Stimulated activated CD4-positive, alpha-beta T cell treated with anti-CD3 and anti-CD28 coated beads, Interleukin-2, amount 100 ng/mL, for 24 hours (primary cell): ENCODE measurements at regions not wholly inside any gene's neighbourhood (a gene's known extent, or its start where the extent isn't known, plus 50 kb on each side); places are given as distances from the start of the nearest gene placed in this dataset.
A peak's percentile ranks its signal among the peaks of the same experiment; 100 is the strongest.

ENCODE experiments used
- DNase-seq, 2 donors: peaks; one replicate each; pipeline ENCODE4 v3.0.0-alpha.2; 2020

DNA sequence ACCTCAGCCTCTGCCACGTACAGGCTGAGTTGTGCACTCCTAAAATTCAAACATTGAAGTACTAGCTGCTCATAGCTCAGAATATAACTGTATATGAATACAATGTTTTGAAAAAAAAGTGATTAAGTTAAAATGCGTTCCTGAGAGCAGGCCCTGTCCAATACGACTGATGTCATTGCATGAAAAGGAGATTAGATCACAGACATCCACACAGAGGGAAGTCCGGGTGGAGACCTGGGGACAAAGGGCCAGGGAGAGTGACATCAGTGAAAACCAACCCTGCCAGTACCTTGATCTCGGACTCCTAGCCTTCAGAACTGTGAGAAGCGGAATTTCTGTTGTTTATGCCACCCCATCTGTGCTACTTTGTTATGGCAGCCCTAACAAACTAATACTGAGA, 311.4 kb upstream of the NR2F2 start:
- DNase-seq = no peak

DNA sequence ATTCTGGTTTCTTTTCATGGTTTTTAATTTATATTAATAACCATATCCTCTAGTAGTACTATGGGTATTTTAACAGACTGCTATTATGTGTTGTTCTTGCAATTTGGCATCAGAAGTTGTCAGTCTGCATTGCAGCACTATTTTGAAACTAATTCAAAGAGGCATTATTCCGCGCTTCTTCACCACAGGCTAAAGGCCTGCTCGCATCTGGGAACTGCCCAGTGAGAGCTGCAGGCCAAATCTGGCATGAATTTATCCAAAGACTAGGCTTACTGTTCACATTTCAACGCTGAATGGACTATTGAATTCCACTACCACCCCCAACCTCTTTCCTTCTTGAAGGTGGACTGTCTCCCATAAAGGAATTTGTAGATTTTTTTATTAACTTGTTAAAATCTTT, 310.4 kb upstream of the NR2F2 start:
- DNase-seq = no peak

GRCh38 chr15:96020797-96021196, 309.7 kb upstream of the NR2F2 start:
- no peak for DNase-seq

GRCh38 chr15:96023081-96023480, 307.4 kb upstream of the NR2F2 start:
- no peak for DNase-seq

DNA sequence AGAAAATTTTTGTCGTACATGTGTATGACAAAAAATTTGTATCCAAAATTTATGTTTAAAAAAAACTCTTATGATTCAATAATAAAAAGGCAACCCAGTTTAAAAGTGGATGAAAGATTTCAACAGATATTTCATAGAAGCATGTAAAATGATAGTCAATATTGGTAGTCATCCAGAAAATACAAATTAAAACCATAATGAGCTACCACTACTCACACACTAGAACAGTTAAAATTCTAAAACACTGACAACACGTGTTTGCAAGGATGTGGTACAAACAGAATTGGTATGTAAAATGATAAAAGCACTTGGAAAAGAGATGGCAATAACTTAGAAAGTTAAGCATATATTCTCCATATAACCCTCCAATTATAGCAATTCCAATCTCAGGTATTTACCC, 303.0 kb upstream of the NR2F2 start:
- DNase-seq = no peak

- DNase-seq = no peak
These were observed 301.9 kb upstream of the NR2F2 start for GRCh38 chr15:96028620-96029019.

- no peak for DNase-seq
These were observed 301.3 kb upstream of the NR2F2 start for GRCh38 chr15:96029172-96029571.

GRCh38 chr15:96031426-96032110, 298.9 kb upstream of the NR2F2 start:
- DNase-seq = no peak

DNA sequence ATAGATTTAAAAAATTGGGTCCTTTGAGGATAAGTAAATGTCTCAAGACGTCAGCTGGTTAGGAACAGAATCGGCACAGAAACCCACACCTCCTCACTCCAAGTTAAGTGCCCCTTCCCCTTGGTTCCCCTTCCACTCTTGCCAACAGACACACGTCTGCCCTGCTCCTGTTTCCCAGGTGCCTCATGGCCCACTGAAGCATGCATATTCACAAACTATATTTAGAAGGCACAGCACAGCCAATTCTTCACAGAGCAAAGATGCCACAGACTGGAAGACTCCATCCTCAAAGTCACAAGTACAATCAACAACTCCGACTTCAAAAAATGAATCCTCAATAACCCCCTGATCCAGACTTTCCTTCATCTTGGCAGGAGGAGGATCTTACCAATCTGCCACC, 295.4 kb upstream of the NR2F2 start:
- DNase-seq = no peak

DNA sequence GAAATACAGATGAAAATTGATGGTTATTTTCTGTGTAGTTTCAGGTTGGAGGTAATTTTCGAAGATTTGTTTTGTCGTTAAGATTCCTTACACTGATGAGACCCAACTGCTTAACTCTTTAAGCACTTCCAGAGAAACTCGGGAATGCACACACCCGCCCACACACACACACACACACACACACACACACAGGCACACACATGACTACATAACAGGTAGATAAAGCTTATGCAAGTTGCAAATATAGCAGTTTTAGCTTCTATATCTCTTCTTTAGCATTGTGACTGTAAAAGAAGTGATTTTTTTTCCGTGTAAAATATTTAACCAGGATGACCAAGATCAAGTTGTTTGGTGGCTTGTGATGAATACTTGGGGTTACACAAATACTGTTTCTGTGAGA, 294.9 kb upstream of the NR2F2 start:
- no peak for DNase-seq

- no peak for DNase-seq
These were observed 292.9 kb upstream of the NR2F2 start for GRCh38 chr15:96037584-96037983.

- DNase-seq = no peak
These were observed 292.4 kb upstream of the NR2F2 start for GRCh38 chr15:96038131-96038530.

DNA sequence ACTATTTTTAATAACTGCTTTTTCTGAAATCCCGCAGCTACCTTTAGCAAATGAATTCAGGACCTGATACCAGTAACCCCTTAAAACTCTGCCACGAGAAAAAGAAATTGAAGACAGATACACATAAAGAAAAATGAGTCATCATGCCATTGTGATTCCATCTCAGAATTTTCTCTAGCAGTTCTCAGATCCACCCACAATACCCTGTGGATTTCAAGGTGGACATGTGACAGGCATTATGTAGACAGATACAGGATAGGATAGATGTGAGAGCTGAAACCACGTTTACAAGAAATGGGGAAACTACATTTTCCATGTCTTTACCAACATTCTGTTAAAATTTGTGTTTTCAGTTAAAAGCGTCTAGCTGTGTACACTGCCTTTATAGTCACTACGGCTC, 291.9 kb upstream of the NR2F2 start:
- DNase-seq = no peak

DNA sequence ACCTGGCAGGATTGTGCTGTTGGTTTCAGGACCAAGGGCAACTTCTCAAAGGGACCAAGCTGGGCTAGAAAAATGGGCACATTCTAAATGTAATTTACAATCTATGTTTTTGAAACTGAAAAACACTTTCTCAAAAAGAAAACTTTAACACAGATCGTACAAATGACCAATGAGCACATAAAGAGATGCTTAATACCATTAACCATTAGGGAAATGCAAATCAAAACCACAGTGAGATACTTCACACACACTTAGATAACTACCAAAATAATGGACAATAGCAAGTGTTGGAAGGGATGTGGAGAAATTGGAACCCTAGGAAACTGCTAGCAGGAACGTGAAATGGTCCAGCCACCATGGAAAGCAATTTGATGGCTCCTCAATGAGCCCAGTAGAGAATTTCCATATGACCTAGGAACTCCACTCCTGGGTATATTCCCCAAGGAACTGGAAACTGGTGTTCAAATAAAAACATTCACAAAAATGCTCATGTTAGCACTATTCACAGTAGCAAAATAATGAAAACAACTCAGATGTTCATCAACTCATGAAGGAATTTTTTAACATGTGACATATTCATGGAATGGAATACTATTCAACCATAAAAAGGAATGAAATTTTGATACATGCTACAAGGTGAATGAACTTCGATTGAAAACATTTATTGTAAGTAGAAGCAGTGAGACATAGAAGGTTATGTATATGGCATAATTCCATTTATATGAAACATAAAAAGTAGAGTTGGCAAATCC, 288.3 kb upstream of the NR2F2 start:
- DNase-seq = no peak

DNA sequence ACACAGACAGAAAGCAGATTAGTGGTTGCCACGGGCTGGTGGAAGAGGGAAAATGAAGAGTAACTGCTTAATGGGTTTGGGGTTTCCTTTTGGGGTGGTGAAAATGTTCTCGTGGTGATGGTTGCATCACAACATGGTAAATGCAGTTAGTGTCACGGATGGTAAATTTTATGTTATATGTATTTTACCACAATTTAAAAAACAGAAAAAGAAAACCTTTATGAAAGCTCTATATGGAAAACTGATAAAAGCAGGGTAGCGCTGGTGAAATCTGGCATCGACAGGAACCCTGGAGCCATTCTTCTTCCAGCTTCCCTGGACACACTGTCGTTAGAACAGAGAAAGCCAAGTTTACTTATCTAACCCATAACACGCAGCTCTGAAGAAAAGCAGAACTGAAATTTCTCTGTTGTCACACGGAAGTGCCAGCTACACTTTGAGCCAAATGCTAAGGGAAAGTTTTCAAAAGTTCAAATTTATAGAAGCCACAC, 287.7 kb upstream of the NR2F2 start:
- DNase-seq = no peak

- no peak for DNase-seq
These were observed 286.8 kb upstream of the NR2F2 start for GRCh38 chr15:96043591-96044171.

- DNase-seq = no peak
These were observed 283.8 kb upstream of the NR2F2 start for GRCh38 chr15:96046620-96047240.

- no peak for DNase-seq
These were observed 283.1 kb upstream of the NR2F2 start for GRCh38 chr15:96047255-96047931.

- no peak for DNase-seq
These were observed 281.2 kb upstream of the NR2F2 start for GRCh38 chr15:96049323-96049722.

DNA sequence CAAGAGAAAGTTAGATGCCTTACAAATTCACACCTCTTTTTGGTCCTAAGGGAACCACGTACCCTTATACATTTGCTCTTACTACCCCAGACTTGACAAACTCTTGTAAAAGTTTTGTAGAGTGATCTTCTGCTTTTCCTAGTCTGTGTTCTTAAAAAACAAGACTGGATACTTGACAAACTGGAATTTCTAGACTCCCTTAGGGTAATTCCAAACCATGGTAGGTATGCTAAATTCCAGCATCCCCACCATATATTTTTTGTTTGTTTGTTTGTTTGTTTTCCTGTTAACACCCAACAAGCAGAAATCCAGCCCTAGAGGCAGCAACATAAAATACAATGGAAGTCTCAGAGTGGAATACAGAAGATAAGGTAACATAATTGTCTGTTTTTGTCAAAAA, 280.7 kb upstream of the NR2F2 start:
- DNase-seq = no peak

DNA sequence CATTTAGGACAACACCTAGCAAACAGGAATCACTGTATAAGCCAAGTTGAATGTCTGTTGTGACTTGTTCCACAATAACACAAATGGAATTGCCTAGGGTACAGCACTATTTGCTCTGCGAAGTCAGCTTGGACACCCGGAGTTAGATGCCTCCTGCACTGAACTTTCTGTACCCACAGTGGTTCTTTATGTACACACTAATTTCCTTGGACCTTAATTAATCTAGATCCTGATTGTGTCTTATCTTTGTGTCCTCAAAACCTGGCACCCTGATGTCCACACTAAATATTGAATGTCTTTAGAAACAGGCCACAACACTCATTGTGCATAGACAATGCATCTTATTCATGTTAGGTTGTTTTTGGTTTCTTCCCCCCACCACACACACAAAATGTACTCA, 278.9 kb upstream of the NR2F2 start:
- no peak for DNase-seq

DNA sequence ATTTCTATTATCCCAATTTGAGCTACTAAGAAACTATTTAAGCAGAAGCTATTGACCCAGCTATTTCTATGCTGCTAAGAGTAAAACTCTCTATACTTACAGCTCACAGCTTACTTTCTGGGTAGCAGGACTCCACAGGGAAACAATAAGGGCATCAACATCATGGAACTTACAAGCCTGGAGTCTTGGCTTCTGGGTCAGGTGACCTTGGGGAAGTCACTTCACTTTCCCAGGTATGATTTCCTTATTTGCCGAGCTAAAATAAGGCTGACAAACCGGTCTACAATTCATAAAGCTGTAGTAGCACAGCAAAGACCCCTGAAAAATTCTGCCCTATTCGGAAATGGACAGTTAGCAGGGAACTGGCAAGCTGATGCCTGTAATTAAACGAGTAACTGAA, 278.3 kb upstream of the NR2F2 start:
- no peak for DNase-seq

DNA sequence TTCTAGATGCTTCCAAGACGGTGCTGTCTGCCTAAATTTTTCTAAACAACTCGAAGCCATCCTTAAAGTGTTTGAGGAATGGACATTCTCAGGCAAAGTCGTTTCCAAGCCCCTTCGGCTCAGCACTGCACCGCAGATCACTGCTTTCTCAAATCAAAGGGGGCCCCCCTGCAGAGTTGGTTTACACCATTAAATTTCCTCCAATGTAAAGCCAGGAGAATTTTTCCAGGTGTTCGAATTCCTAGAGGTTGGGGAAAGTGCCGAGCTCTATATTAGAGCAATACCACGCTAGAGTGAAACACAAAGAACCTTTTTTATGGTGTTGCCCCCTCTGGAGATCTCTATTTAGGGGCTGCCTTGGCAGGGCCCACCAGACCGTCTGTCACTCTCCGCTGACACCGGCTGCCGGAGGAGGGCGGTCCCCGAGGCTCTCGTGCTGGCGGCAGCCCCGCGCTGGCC, 277.9 kb upstream of the NR2F2 start:
- DNase-seq = peak in 1 of 2 donors; percentile 2
